ENCODE measurements at regions not wholly inside any gene's neighbourhood (a gene's known extent, or its start where the extent isn't known, plus 50 kb on each side); places are given as distances from the start of the nearest gene placed in this dataset.

DNA sequence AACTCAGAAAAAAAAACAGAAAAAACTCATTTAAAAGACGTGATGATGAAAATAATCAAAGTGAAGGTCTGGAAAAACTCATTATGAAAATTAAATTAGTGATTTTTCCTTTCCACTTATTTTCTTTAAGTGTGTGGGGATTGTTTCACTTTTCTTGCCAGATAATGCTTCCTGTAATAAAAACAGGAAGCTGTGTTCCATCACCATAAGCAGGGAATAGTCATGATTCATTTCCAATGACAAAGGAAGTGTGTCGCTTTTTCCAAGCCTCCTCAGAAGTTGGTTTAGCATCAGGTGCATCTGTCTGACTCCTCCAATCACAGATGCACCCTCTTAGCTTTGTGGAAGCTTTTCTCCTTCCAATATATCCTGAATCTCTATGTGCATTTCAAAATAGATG is 2068.7 kb downstream of the MAT2B start:
- Histone ChIP-seq H3K4me1 (ENCODE audit: control insufficient read depth, extremely low read depth, insufficient read depth, low read length) (no peaks in the 10 kb centered on the region), H2AFZ (ENCODE audit: control insufficient read depth, low read length) (no peak overlapping the region), H3K27me3 (ENCODE audit: control insufficient read depth, extremely low read depth, insufficient read depth, low read length) (no peaks in the 10 kb centered on the region), H3K36me3 (ENCODE audit: control insufficient read depth in 2 of 2, extremely low read depth in 1 of 2, insufficient read depth in 2 of 2, low read length in 2 of 2) (no peaks in the 10 kb centered on the region), H3K9ac (ENCODE audit: control insufficient read depth, extremely low read depth, insufficient read depth, low read length) (no peak overlapping the region), H3K4me2 (ENCODE audit: control insufficient read depth, extremely low read depth, insufficient read depth, low read depth, low read length) (no peak overlapping the region), H3K27ac (ENCODE audit: control insufficient read depth, insufficient read depth, low read length) (no peak overlapping the region), H3K79me2 (ENCODE audit: control insufficient read depth, insufficient read depth, low read length) (no peaks in the 10 kb centered on the region), H3K9me1 (ENCODE audit: control insufficient read depth, extremely low read depth, insufficient read depth, low read length) (no peaks in the 10 kb centered on the region), H3K4me3 (ENCODE audit: control insufficient read depth in 2 of 3, extremely low read depth in 1 of 3, insufficient read depth in 2 of 3, low read depth in 1 of 3, low read length in 3 of 3) (no peak overlapping the region), H4K20me1 (ENCODE audit: control insufficient read depth, extremely low read depth, insufficient read depth, low read length) (no peaks in the 10 kb centered on the region), H3K9me3 (ENCODE audit: control insufficient read depth, low read depth, low read length) (no peaks in the 10 kb centered on the region)
- FAIRE-seq (no peak), DNase-seq (ENCODE audit: low read depth, low spot score) (no peak)
- dilution Hi-C loops (cut with MboI; ENCODE audit: extremely low pct_ligation_motif_present, low sequenced_read_pairs): no loop called here
- TF ChIP-seq, protein P1, sequence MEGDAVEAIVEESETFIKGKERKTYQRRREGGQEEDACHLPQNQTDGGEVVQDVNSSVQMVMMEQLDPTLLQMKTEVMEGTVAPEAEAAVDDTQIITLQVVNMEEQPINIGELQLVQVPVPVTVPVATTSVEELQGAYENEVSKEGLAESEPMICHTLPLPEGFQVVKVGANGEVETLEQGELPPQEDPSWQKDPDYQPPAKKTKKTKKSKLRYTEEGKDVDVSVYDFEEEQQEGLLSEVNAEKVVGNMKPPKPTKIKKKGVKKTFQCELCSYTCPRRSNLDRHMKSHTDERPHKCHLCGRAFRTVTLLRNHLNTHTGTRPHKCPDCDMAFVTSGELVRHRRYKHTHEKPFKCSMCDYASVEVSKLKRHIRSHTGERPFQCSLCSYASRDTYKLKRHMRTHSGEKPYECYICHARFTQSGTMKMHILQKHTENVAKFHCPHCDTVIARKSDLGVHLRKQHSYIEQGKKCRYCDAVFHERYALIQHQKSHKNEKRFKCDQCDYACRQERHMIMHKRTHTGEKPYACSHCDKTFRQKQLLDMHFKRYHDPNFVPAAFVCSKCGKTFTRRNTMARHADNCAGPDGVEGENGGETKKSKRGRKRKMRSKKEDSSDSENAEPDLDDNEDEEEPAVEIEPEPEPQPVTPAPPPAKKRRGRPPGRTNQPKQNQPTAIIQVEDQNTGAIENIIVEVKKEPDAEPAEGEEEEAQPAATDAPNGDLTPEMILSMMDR (optimal IDR thresholded peaks at IDR 0.05 in 1 of 3, IDR thresholded peaks at IDR 0.05 in 1 of 3, conservative IDR thresholded peaks at IDR 0.05 in 1 of 3; ENCODE audit: extremely low read depth in 1 of 3, insufficient read depth in 2 of 3, low read length in 3 of 3): no peak
- TF ChIP-seq EZH2 (IDR thresholded peaks at IDR 0.05; ENCODE audit: low read length): no peak

GRCh38 chr5:165576678-165577275 is 2071.4 kb downstream of the MAT2B start:
- FAIRE-seq: no peak
- dilution Hi-C loops (cut with MboI; ENCODE audit: extremely low pct_ligation_motif_present, low sequenced_read_pairs): no loop called here
- no peak overlapping the region for H3K4me2 ChIP-seq (ENCODE audit: control insufficient read depth, extremely low read depth, insufficient read depth, low read depth, low read length)
- H3K79me2 ChIP-seq (ENCODE audit: control insufficient read depth, insufficient read depth, low read length): no peaks in the 10 kb centered on the region
- TF ChIP-seq, protein P1 (optimal IDR thresholded peaks at IDR 0.05 in 1 of 3, IDR thresholded peaks at IDR 0.05 in 1 of 3, conservative IDR thresholded peaks at IDR 0.05 in 1 of 3; ENCODE audit: extremely low read depth in 1 of 3, insufficient read depth in 2 of 3, low read length in 3 of 3): no peak
- no peak for TF ChIP-seq EZH2 (IDR thresholded peaks at IDR 0.05; ENCODE audit: low read length)
- no peaks in the 10 kb centered on the region for H3K9me1 ChIP-seq (ENCODE audit: control insufficient read depth, extremely low read depth, insufficient read depth, low read length)
- no peak for DNase-seq (ENCODE audit: low read depth, low spot score)
- no peak overlapping the region for H3K4me3 ChIP-seq (ENCODE audit: control insufficient read depth in 2 of 3, extremely low read depth in 1 of 3, insufficient read depth in 2 of 3, low read depth in 1 of 3, low read length in 3 of 3)
- H3K36me3 ChIP-seq (ENCODE audit: control insufficient read depth in 2 of 2, extremely low read depth in 1 of 2, insufficient read depth in 2 of 2, low read length in 2 of 2): no peaks in the 10 kb centered on the region
- no peaks in the 10 kb centered on the region for H3K27me3 ChIP-seq (ENCODE audit: control insufficient read depth, extremely low read depth, insufficient read depth, low read length)
- H3K9ac ChIP-seq (ENCODE audit: control insufficient read depth, extremely low read depth, insufficient read depth, low read length): no peak overlapping the region
- no peak overlapping the region for H3K27ac ChIP-seq (ENCODE audit: control insufficient read depth, insufficient read depth, low read length)
- no peaks in the 10 kb centered on the region for H3K4me1 ChIP-seq (ENCODE audit: control insufficient read depth, extremely low read depth, insufficient read depth, low read length)
- H3K9me3 ChIP-seq (ENCODE audit: control insufficient read depth, low read depth, low read length): no peaks in the 10 kb centered on the region
- no peak overlapping the region for H2AFZ ChIP-seq (ENCODE audit: control insufficient read depth, low read length)
- no peaks in the 10 kb centered on the region for H4K20me1 ChIP-seq (ENCODE audit: control insufficient read depth, extremely low read depth, insufficient read depth, low read length)

Data from keratinocyte (primary cell).